Central memory CD8-positive, alpha-beta T cell (primary cell): ENCODE measurements at regions not wholly inside any gene's neighbourhood (a gene's known extent, or its start where the extent isn't known, plus 50 kb on each side); places are given as distances from the start of the nearest gene placed in this dataset.

Source experiments
- ATAC-seq: fragments of 150-1000 bp; cut with Tn5 transposase; replicated peaks from 2 replicates; pipeline ENCODE4 v1.10.0; 2022; ENCODE audit warnings: mild to moderate bottlenecking, moderate FRiP score, moderate number of reproducible peaks; ENCODE audit not compliant: poor library complexity, severe bottlenecking; ENCODE audit errors: extremely low read depth
- DNase-seq, 2 donors: peaks; one replicate each; pipeline ENCODE4 v3.0.0; 2021; ENCODE audit warnings: low spot score in 2 of 2
- H3K27ac Mint-ChIP-seq: one replicate; pipeline ENCODE4 v1.8.0; 2022; ENCODE audit warnings: low read depth, mild to moderate bottlenecking, moderate library complexity, mixed read lengths
- H3K27me3 Mint-ChIP-seq: one replicate; pipeline ENCODE4 v1.8.0; 2022; ENCODE audit warnings: mixed read lengths
- H3K36me3 Mint-ChIP-seq: one replicate; pipeline ENCODE4 v1.8.0; 2022; ENCODE audit warnings: mild to moderate bottlenecking, moderate library complexity, mixed read lengths; ENCODE audit not compliant: insufficient read depth
- H3K4me1 Mint-ChIP-seq: one replicate; pipeline ENCODE4 v1.8.0; 2022; ENCODE audit warnings: mixed read lengths
- H3K4me3 Mint-ChIP-seq: one replicate; pipeline ENCODE4 v1.8.0; 2022; ENCODE audit warnings: mild to moderate bottlenecking, moderate library complexity, mixed read lengths
- H3K9me3 Mint-ChIP-seq: one replicate; pipeline ENCODE4 v1.8.0; 2022; ENCODE audit warnings: mixed read lengths

- no peaks in the 10 kb centered on the region for H3K27me3 Mint-ChIP-seq
- no peak overlapping the region for H3K4me3 Mint-ChIP-seq
- H3K4me1 Mint-ChIP-seq, result no peaks in the 10 kb centered on the region
- H3K27ac Mint-ChIP-seq, result no peak overlapping the region
- DNase-seq (no peak), ATAC-seq (no peak)
- H3K9me3 Mint-ChIP-seq, result peaks cover 29% of the 10 kb centered on the region
- H3K36me3 Mint-ChIP-seq, result no peaks in the 10 kb centered on the region
Observed at GRCh38 chr16:35452471-35452870, 1993.1 kb downstream of the TP53TG3F start.

GRCh38 chr16:35463358-35463757 lies 2003.9 kb downstream of the TP53TG3F start:
- H3K4me3 Mint-ChIP-seq, result no peak overlapping the region
- DNase-seq (no peak), ATAC-seq (no peak)
- peaks cover 22% of the 10 kb centered on the region for H3K9me3 Mint-ChIP-seq
- no peaks in the 10 kb centered on the region for H3K4me1 Mint-ChIP-seq
- no peaks in the 10 kb centered on the region for H3K36me3 Mint-ChIP-seq
- no peaks in the 10 kb centered on the region for H3K27me3 Mint-ChIP-seq
- no peak overlapping the region for H3K27ac Mint-ChIP-seq

GRCh38 chr16:35480361-35480760 lies 2020.9 kb downstream of the TP53TG3F start:
- Mint-ChIP-seq H3K36me3 (peaks cover 4% of the 10 kb centered on the region), H3K27me3 (no peaks in the 10 kb centered on the region), H3K9me3 (peaks cover 5% of the 10 kb centered on the region), H3K27ac (no peak overlapping the region), H3K4me1 (no peaks in the 10 kb centered on the region), H3K4me3 (no peak overlapping the region)
- ATAC-seq, result no peak
- DNase-seq, result no peak

- H3K4me1 Mint-ChIP-seq, result no peaks in the 10 kb centered on the region
- no peak overlapping the region for H3K4me3 Mint-ChIP-seq
- DNase-seq (no peak), ATAC-seq (no peak)
- H3K36me3 Mint-ChIP-seq, result peaks cover 4% of the 10 kb centered on the region
- H3K9me3 Mint-ChIP-seq, result peaks cover 5% of the 10 kb centered on the region
- no peaks in the 10 kb centered on the region for H3K27me3 Mint-ChIP-seq
- no peak overlapping the region for H3K27ac Mint-ChIP-seq
Observed at GRCh38 chr16:35480988-35481387, 2021.6 kb downstream of the TP53TG3F start.

GRCh38 chr16:35485915-35486314 lies 2026.5 kb downstream of the TP53TG3F start:
- H3K4me3 Mint-ChIP-seq, result no peak overlapping the region
- H3K9me3 Mint-ChIP-seq, result peaks cover 18% of the 10 kb centered on the region
- no peaks in the 10 kb centered on the region for H3K36me3 Mint-ChIP-seq
- no peak overlapping the region for H3K27ac Mint-ChIP-seq
- DNase-seq (no peak), ATAC-seq (no peak)
- H3K27me3 Mint-ChIP-seq, result no peaks in the 10 kb centered on the region
- no peaks in the 10 kb centered on the region for H3K4me1 Mint-ChIP-seq

GRCh38 chr16:35492225-35492624 lies 2032.8 kb downstream of the TP53TG3F start:
- no peaks in the 10 kb centered on the region for H3K27me3 Mint-ChIP-seq
- DNase-seq (no peak), ATAC-seq (no peak)
- no peak overlapping the region for H3K27ac Mint-ChIP-seq
- H3K9me3 Mint-ChIP-seq, result peaks cover 19% of the 10 kb centered on the region
- no peak overlapping the region for H3K4me3 Mint-ChIP-seq
- no peaks in the 10 kb centered on the region for H3K4me1 Mint-ChIP-seq
- no peaks in the 10 kb centered on the region for H3K36me3 Mint-ChIP-seq

GRCh38 chr16:35497399-35497798 lies 2038.0 kb downstream of the TP53TG3F start:
- no peaks in the 10 kb centered on the region for H3K27me3 Mint-ChIP-seq
- peaks cover 6% of the 10 kb centered on the region for H3K9me3 Mint-ChIP-seq
- no peaks in the 10 kb centered on the region for H3K4me1 Mint-ChIP-seq
- ATAC-seq, result no peak
- no peak overlapping the region for H3K4me3 Mint-ChIP-seq
- no peak for DNase-seq
- H3K27ac Mint-ChIP-seq, result no peak overlapping the region
- no peaks in the 10 kb centered on the region for H3K36me3 Mint-ChIP-seq

GRCh38 chr16:35506018-35506897 lies 2046.8 kb downstream of the TP53TG3F start:
- Mint-ChIP-seq H3K36me3 (no peaks in the 10 kb centered on the region), H3K27ac (no peak overlapping the region), H3K4me1 (no peaks in the 10 kb centered on the region), H3K4me3 (no peak overlapping the region), H3K27me3 (no peaks in the 10 kb centered on the region), H3K9me3 (peaks cover 18% of the 10 kb centered on the region)
- ATAC-seq, result no peak
- no peak for DNase-seq

- no peaks in the 10 kb centered on the region for H3K27me3 Mint-ChIP-seq
- no peaks in the 10 kb centered on the region for H3K4me1 Mint-ChIP-seq
- no peak for DNase-seq
- H3K27ac Mint-ChIP-seq, result no peak overlapping the region
- no peak for ATAC-seq
- H3K36me3 Mint-ChIP-seq, result no peaks in the 10 kb centered on the region
- H3K9me3 Mint-ChIP-seq, result peaks cover 18% of the 10 kb centered on the region
- no peak overlapping the region for H3K4me3 Mint-ChIP-seq
Observed at GRCh38 chr16:35506898-35507194, 2047.4 kb downstream of the TP53TG3F start.

GRCh38 chr16:35510701-35511100 lies 2051.3 kb downstream of the TP53TG3F start:
- ATAC-seq, result no peak
- Mint-ChIP-seq H3K4me3 (no peak overlapping the region), H3K27me3 (no peaks in the 10 kb centered on the region), H3K36me3 (no peaks in the 10 kb centered on the region), H3K9me3 (peaks cover 15% of the 10 kb centered on the region), H3K27ac (no peak overlapping the region), H3K4me1 (no peaks in the 10 kb centered on the region)
- no peak for DNase-seq

GRCh38 chr16:35516551-35516950 lies 2057.1 kb downstream of the TP53TG3F start:
- H3K36me3 Mint-ChIP-seq, result no peaks in the 10 kb centered on the region
- no peak overlapping the region for H3K27ac Mint-ChIP-seq
- H3K4me3 Mint-ChIP-seq, result no peak overlapping the region
- H3K4me1 Mint-ChIP-seq, result no peaks in the 10 kb centered on the region
- peaks cover 11% of the 10 kb centered on the region for H3K9me3 Mint-ChIP-seq
- ATAC-seq (no peak), DNase-seq (no peak)
- no peaks in the 10 kb centered on the region for H3K27me3 Mint-ChIP-seq

GRCh38 chr16:35516971-35517370 lies 2057.6 kb downstream of the TP53TG3F start:
- no peak overlapping the region for H3K4me3 Mint-ChIP-seq
- no peak for ATAC-seq
- no peak for DNase-seq
- no peaks in the 10 kb centered on the region for H3K36me3 Mint-ChIP-seq
- H3K9me3 Mint-ChIP-seq, result peaks cover 11% of the 10 kb centered on the region
- no peak overlapping the region for H3K27ac Mint-ChIP-seq
- H3K27me3 Mint-ChIP-seq, result no peaks in the 10 kb centered on the region
- no peaks in the 10 kb centered on the region for H3K4me1 Mint-ChIP-seq

- H3K4me1 Mint-ChIP-seq, result no peaks in the 10 kb centered on the region
- no peak overlapping the region for H3K4me3 Mint-ChIP-seq
- H3K27ac Mint-ChIP-seq, result no peak overlapping the region
- H3K27me3 Mint-ChIP-seq, result no peaks in the 10 kb centered on the region
- H3K9me3 Mint-ChIP-seq, result peaks cover 25% of the 10 kb centered on the region
- DNase-seq (no peak), ATAC-seq (no peak)
- H3K36me3 Mint-ChIP-seq, result no peaks in the 10 kb centered on the region
Observed at GRCh38 chr16:35523991-35524390, 2064.6 kb downstream of the TP53TG3F start.
